Fibroblast of the aortic adventitia (primary cell): ENCODE measurements at regions not wholly inside any gene's neighbourhood (a gene's known extent, or its start where the extent isn't known, plus 50 kb on each side); places are given as distances from the start of the nearest gene placed in this dataset.

Source experiments
- DNase-seq: peaks from one replicate; pipeline ENCODE4 v3.0.0-alpha.2; 2010; ENCODE audit warnings: low read depth
- H3K4me3 ChIP-seq: 2 replicates; pipeline ENCODE4 v1.5.1; 2011; ENCODE audit warnings: low read depth, mild to moderate bottlenecking, control low read depth, low read length, moderate library complexity
- TF ChIP-seq, protein P1 (sequence below): IDR thresholded peaks from 2 replicates; pipeline ENCODE4 v1.5.1; 2011; ENCODE audit warnings: mild to moderate bottlenecking, low read length, control low read depth, inconsistent platforms; ENCODE audit not compliant: insufficient read depth

DNA sequence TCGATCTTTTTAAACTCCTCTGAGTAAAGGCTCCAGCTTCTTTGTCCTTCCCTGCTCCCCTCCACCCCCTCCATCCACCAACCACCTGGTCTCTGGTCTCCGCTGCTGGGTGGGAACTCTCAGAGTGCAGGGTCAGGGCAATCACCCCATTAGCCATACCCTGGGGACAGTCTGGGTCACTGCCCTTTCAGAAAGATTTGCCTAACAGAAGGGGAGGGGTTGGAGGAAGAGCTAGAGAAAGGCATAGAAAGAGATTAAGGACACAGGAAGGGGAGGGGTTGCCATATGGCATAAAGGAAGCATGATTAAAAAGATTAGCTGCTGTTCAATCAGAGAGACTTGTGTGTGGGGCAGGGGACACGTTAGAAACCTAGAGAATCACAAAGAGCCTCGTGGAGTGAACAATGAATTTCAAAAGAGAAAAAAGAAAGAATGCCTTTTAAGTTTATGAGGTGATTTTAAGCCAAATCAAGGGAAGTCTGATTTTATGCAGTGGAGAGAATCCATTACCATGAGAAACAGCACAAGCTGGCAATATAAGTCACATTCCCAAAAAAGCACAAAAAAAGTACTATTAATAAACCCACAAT lies 115.5 kb upstream of the ACSL4 start:
- H3K4me3 ChIP-seq, result no peak overlapping the region
- TF ChIP-seq, protein P1, sequence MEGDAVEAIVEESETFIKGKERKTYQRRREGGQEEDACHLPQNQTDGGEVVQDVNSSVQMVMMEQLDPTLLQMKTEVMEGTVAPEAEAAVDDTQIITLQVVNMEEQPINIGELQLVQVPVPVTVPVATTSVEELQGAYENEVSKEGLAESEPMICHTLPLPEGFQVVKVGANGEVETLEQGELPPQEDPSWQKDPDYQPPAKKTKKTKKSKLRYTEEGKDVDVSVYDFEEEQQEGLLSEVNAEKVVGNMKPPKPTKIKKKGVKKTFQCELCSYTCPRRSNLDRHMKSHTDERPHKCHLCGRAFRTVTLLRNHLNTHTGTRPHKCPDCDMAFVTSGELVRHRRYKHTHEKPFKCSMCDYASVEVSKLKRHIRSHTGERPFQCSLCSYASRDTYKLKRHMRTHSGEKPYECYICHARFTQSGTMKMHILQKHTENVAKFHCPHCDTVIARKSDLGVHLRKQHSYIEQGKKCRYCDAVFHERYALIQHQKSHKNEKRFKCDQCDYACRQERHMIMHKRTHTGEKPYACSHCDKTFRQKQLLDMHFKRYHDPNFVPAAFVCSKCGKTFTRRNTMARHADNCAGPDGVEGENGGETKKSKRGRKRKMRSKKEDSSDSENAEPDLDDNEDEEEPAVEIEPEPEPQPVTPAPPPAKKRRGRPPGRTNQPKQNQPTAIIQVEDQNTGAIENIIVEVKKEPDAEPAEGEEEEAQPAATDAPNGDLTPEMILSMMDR, result no peak
- no peak for DNase-seq

DNA sequence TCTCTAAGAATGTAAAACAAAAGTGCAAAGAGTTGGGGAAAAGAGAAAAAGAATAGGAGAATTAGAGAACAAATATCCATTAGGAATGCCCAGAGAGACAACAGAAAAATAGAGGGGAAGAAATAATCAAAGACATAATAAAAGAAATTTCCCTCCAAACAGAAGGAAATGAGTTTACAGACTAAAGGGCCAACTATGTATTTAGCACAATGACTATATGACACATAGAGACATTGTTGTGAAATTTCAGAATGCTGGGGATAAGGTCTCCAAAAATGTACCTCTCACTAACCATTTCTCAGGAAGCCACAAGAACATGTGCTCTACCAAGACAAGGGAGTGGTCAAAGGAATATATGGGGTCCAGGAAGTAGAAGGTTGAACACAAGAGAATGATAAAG lies 121.0 kb upstream of the ACSL4 start:
- no peak for DNase-seq
- H3K4me3 ChIP-seq, result no peak overlapping the region
- TF ChIP-seq, protein P1, result no peak

GRCh38 chrX:109855501-109855900 lies 122.4 kb upstream of the ACSL4 start:
- DNase-seq, result no peak
- TF ChIP-seq, protein P1, result no peak
- H3K4me3 ChIP-seq, result no peak overlapping the region

- no peak overlapping the region for H3K4me3 ChIP-seq
- TF ChIP-seq, protein P1, result peak; percentile 70
- DNase-seq, result peak; percentile 62
Measured at GRCh38 chrX:109856974-109857373, 123.9 kb upstream of the ACSL4 start.

DNA sequence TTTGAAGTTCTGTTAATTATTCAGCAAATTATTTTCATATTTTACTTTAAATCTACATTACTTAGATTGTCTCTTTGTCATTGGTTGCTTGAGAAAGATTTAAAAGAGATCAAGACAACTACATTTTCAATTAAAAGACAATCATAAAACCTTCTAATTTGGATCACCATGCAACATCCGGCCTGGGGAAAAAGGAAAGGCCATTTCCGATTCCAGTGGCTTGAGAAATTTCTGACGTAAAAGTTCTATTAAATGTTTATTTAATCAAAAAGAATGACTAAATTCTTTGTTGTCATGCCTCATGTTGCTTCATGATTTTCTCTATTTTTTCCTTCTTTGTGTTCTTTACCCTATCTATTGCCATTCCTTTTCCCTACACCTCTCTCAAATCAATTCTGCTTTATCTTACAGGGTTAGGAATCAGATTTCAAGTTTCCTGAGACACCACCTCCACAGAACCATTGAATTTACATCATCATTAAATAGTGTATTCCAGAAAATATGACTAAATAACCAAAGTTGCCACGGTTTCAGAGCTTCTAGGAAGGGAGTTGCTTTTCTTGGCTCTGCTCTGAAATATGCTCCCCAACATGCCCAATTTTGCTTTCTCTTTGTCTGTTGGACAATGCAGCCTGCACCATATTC lies 124.6 kb upstream of the ACSL4 start:
- no peak overlapping the region for H3K4me3 ChIP-seq
- DNase-seq, result peak; percentile 80
- TF ChIP-seq, protein P1, result no peak

DNA sequence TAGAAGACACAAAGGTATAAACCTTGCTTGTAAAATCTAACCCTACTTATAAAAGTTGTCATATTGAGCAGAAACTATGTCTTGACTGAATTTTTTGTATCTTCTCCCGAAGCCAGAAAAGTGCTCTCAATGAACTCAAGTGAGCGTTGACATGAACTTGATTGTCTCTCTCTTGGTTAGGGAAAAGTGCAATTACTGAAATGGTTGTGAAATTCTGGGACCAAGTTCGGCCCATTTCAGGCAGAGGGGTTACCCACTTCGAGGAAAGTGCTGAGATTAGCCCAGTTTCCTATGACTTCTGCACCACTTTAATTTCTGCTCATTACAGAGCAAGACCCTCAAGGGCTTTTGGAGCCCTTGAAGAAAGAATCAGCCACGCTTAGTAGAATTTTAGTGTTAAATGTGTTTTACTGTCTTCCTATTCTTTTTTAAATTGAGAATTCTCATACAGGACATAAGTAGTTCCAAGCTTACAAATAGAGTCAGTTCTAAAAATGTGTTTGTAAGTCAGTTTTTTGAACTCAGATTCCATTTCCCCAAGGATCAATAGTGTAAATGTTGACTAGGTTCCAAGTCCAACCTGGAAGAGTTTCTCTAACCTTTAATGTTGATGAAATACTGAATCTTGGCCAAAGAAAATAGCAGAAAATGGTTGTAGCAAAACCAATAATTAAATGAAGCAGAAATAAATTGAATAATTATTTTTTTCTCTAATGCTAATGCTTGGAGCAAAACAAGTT lies 125.7 kb upstream of the ACSL4 start:
- no peak for DNase-seq
- TF ChIP-seq, protein P1, result no peak
- no peak overlapping the region for H3K4me3 ChIP-seq
